Trophoblast cell (in vitro differentiated cells and primary cell): ENCODE measurements at regions not wholly inside any gene's neighbourhood (a gene's known extent, or its start where the extent isn't known, plus 50 kb on each side); places are given as distances from the start of the nearest gene placed in this dataset.

Source experiments
- DNase-seq, 2 donors: peaks; one replicate each; pipeline ENCODE4 v3.0.0-alpha.2; 2016
- H2AFZ ChIP-seq: 2 replicates; pipeline ENCODE4 v1.6.1; 2013; ENCODE audit warnings: low read length, moderate library complexity, mild to moderate bottlenecking; ENCODE audit not compliant: insufficient read depth, poor library complexity
- H2AK5ac ChIP-seq: 2 replicates; pipeline ENCODE4 v1.6.1; 2013; ENCODE audit warnings: mild to moderate bottlenecking, low read length
- H2BK120ac ChIP-seq: 2 replicates; pipeline ENCODE4 v1.6.1; 2013; ENCODE audit warnings: low read length, mild to moderate bottlenecking, moderate library complexity; ENCODE audit not compliant: insufficient read depth, poor library complexity
- H2BK12ac ChIP-seq: 2 replicates; pipeline ENCODE4 v1.6.1; 2013; ENCODE audit warnings: mild to moderate bottlenecking, low read length, moderate library complexity
- H2BK5ac ChIP-seq: 2 replicates; pipeline ENCODE4 v1.6.1; 2013; ENCODE audit warnings: low read length, low read depth, moderate library complexity, mild to moderate bottlenecking; ENCODE audit not compliant: poor library complexity
- H3K14ac ChIP-seq: 2 replicates; pipeline ENCODE4 v1.6.1; 2013; ENCODE audit warnings: mild to moderate bottlenecking, low read length
- H3K18ac ChIP-seq: 2 replicates; pipeline ENCODE4 v1.6.1; 2013; ENCODE audit warnings: mild to moderate bottlenecking, low read length
- H3K23ac ChIP-seq: 2 replicates; pipeline ENCODE4 v1.6.1; 2013; ENCODE audit warnings: low read length
- H3K27ac ChIP-seq: 2 replicates; pipeline ENCODE4 v1.5.1; 2013; ENCODE audit warnings: low read depth, mild to moderate bottlenecking, inconsistent platforms, low read length, moderate library complexity
- H3K27me3 ChIP-seq: 2 replicates; pipeline ENCODE4 v1.6.1; 2013; ENCODE audit warnings: inconsistent platforms, mild to moderate bottlenecking, low read length, moderate library complexity; ENCODE audit not compliant: insufficient read depth
- H3K36me3 ChIP-seq, 2 experiments: 1 replicate in 1 of 2; 2 replicates in 1 of 2; pipeline ENCODE4 v1.6.1; 2013; ENCODE audit warnings: low read length in 2 of 2, mild to moderate bottlenecking in 2 of 2, moderate library complexity in 1 of 2; ENCODE audit not compliant: insufficient read depth in 2 of 2, control insufficient read depth in 1 of 2
- H3K4ac ChIP-seq: 2 replicates; pipeline ENCODE4 v1.6.1; 2013; ENCODE audit warnings: low read depth, mild to moderate bottlenecking, low read length, moderate library complexity
- H3K4me1 ChIP-seq, 2 experiments: 1 replicate in 1 of 2; 2 replicates in 1 of 2; pipeline ENCODE4 v1.6.1; 2013; ENCODE audit warnings: low read length in 2 of 2, mild to moderate bottlenecking in 2 of 2, moderate library complexity in 1 of 2; ENCODE audit not compliant: insufficient read depth in 2 of 2, control insufficient read depth in 1 of 2
- H3K4me2 ChIP-seq: 2 replicates; pipeline ENCODE4 v1.6.1; 2013; ENCODE audit warnings: inconsistent platforms, mild to moderate bottlenecking, low read length, moderate library complexity
- H3K4me3 ChIP-seq: 2 replicates; pipeline ENCODE4 v1.5.1; 2013; ENCODE audit warnings: mild to moderate bottlenecking, low read depth, low read length, inconsistent platforms
- H3K79me1 ChIP-seq: one replicate; pipeline ENCODE4 v1.6.1; 2013; ENCODE audit warnings: low read length
- H3K79me2 ChIP-seq: 2 replicates; pipeline ENCODE4 v1.6.1; 2013; ENCODE audit warnings: low read length, mild to moderate bottlenecking; ENCODE audit not compliant: control insufficient read depth, insufficient read depth, poor library complexity
- H3K9ac ChIP-seq: 2 replicates; pipeline ENCODE4 v1.6.1; 2013; ENCODE audit warnings: mild to moderate bottlenecking, low read length
- H3K9me3 ChIP-seq: 2 replicates; pipeline ENCODE4 v1.6.1; 2013; ENCODE audit warnings: low read depth, mild to moderate bottlenecking, control low read depth, inconsistent platforms, low read length; ENCODE audit not compliant: insufficient read depth
- H4K12ac ChIP-seq: 2 replicates; pipeline ENCODE4 v1.6.1; 2013; ENCODE audit warnings: low read depth, mild to moderate bottlenecking, low read length, moderate library complexity
- H4K8ac ChIP-seq: 2 replicates; pipeline ENCODE4 v1.6.1; 2013; ENCODE audit warnings: low read depth, mild to moderate bottlenecking, low read length, moderate library complexity
- H4K91ac ChIP-seq: one replicate; pipeline ENCODE4 v1.6.1; 2013; ENCODE audit warnings: low read depth, mild to moderate bottlenecking, low read length, moderate library complexity
- WGBS: extraction: QIAGEN DNeasy Blood & Tissue Kit; methylation state at CpG from one replicate; pipeline ENCODE4 v1.1.7; 2013; ENCODE audit warnings: missing lambda C conversion rate; ENCODE audit not compliant: insufficient read length, insufficient coverage; ENCODE audit errors: extremely low coverage; 5-methylcytosine and 5-hydroxymethylcytosine counted together

DNA sequence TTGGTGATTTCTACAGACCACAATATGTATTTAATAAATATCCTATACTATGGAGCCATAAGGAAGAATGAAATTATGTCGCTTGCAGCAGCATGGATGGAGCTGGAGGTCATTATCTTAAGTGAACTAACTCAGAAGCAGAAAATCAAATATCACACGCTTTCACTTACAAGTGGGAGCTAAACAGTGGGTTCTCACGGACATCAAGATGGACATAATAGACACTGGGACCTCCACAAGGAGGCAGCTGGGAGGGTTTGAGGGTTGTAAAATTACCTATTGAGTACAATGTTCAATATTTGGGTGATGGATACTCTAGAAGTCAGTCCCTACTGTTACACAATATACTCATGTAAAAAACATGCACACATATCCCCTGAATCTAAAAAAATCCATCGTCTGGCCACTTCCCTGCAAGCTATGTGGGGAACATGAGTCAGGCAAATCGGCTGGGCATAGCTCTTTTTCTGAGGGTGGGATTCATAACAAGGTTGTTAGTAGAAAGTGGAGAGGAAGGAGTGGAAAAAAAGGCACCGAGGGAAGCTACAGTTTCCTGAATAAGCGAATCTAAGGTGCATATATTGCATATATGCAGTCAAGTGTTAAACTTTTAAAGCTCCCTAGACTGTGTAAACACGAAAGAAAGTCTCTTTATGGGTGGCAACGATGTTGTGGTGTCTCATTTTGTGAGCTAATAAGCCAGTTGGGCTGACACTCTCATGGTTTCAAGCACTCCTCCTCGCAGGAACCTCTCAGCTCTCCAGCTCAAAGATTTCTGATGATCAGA lies 135.2 kb upstream of the CPHXL start:
- Histone ChIP-seq H2BK5ac (no peak overlapping the region), H4K8ac (no peak overlapping the region), H2BK12ac (no peak overlapping the region), H3K4me1 (no peaks in the 10 kb centered on the region), H3K9me3 (no peaks in the 10 kb centered on the region), H3K14ac (no peak overlapping the region), H3K18ac (no peak overlapping the region), H4K91ac (no peak overlapping the region), H2BK120ac (no peak overlapping the region), H3K4ac (no peak overlapping the region), H2AFZ (no peak overlapping the region), H3K36me3 (no peaks in the 10 kb centered on the region), H3K27ac (no peak overlapping the region), H4K12ac (no peak overlapping the region), H3K4me2 (no peak overlapping the region), H3K79me2 (no peaks in the 10 kb centered on the region), H3K9ac (no peak overlapping the region), H3K4me3 (no peak overlapping the region), H2AK5ac (no peak overlapping the region), H3K79me1 (no peaks in the 10 kb centered on the region), H3K23ac (no peak overlapping the region), H3K27me3 (no peaks in the 10 kb centered on the region)
- no peak for DNase-seq
- no CpG with 5 or more reads among the region's 10 CpGs for WGBS

- WGBS: no CpG with 5 or more reads among the region's 8 CpGs
- Histone ChIP-seq H3K4ac (no peak overlapping the region), H2BK12ac (no peak overlapping the region), H3K23ac (no peak overlapping the region), H3K4me2 (no peak overlapping the region), H3K9me3 (no peaks in the 10 kb centered on the region), H3K36me3 (no peaks in the 10 kb centered on the region), H4K8ac (no peak overlapping the region), H4K12ac (no peak overlapping the region), H3K79me2 (no peaks in the 10 kb centered on the region), H3K4me3 (no peak overlapping the region), H3K4me1 (no peaks in the 10 kb centered on the region), H3K27ac (no peak overlapping the region), H4K91ac (no peak overlapping the region), H3K27me3 (no peaks in the 10 kb centered on the region), H3K79me1 (no peaks in the 10 kb centered on the region), H2BK5ac (no peak overlapping the region), H3K14ac (no peak overlapping the region), H2AFZ (no peak overlapping the region), H2AK5ac (no peak overlapping the region), H3K9ac (no peak overlapping the region), H3K18ac (no peak overlapping the region), H2BK120ac (no peak overlapping the region)
- DNase-seq: no peak
Observed at GRCh38 chr16:75862098-75862386, 135.8 kb upstream of the CPHXL start.

DNA sequence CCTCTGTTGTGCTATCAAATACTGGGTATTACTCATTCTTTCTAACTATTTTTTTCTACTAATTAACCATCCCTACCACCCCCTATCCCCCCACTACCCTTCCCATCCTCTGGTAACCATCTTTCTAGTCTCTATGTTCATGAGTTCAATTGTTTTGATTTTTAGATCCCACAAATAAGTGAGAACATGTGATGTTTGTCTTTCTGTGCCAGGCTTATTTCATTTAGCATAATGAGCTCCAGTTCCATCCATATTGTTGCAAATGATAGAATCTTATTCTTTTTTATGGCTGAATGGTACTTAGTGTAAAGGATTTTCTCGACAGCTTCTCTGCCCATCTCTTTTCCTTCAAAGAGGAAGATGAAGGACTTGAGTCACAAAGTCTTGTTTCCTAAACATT lies 138.0 kb upstream of the CPHXL start:
- Histone ChIP-seq H3K9me3 (no peaks in the 10 kb centered on the region), H4K8ac (no peak overlapping the region), H2AK5ac (no peak overlapping the region), H3K14ac (no peak overlapping the region), H4K91ac (no peak overlapping the region), H3K4me2 (no peak overlapping the region), H2BK12ac (no peak overlapping the region), H3K4me3 (no peak overlapping the region), H2AFZ (no peak overlapping the region), H3K27ac (no peak overlapping the region), H4K12ac (no peak overlapping the region), H3K79me2 (no peaks in the 10 kb centered on the region), H2BK120ac (no peak overlapping the region), H3K79me1 (no peaks in the 10 kb centered on the region), H3K4ac (no peak overlapping the region), H3K18ac (no peak overlapping the region), H3K36me3 (no peaks in the 10 kb centered on the region), H3K23ac (no peak overlapping the region), H2BK5ac (no peak overlapping the region), H3K4me1 (peaks cover 0 to 3% of the 10 kb centered on the region in 2 experiments), H3K27me3 (no peaks in the 10 kb centered on the region), H3K9ac (no peak overlapping the region)
- no CpG with 5 or more reads among the region's 1 CpG for WGBS
- DNase-seq: no peak

DNA sequence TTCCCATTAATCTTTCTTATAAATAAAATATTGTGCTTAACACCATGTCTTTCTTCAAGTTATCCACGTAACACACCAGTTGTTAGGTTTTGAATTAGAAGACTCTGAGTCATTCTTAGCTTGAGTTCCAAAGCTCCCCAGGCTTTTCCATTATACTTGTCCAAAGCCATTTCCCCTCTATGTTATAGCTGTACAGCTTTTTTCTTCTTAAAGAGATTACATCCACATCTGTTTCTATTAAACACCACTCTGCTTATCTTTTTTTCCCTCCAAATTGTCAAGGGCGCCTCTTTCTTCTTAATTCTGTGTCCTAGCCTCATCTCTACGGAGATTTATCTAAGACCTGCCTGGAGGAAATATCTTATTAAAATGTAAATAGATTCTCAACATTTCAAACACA lies 139.4 kb upstream of the CPHXL start:
- H2AK5ac ChIP-seq: no peak overlapping the region
- H3K4me3 ChIP-seq: no peak overlapping the region
- no peak overlapping the region for H3K27ac ChIP-seq
- no peak overlapping the region for H3K9ac ChIP-seq
- H3K79me1 ChIP-seq: no peaks in the 10 kb centered on the region
- H4K8ac ChIP-seq: no peak overlapping the region
- no peaks in the 10 kb centered on the region for H3K27me3 ChIP-seq
- no peak overlapping the region for H3K18ac ChIP-seq
- no peak overlapping the region for H2BK12ac ChIP-seq
- no peak overlapping the region for H2BK120ac ChIP-seq
- H3K79me2 ChIP-seq: no peaks in the 10 kb centered on the region
- no CpG with 5 or more reads among the region's 3 CpGs for WGBS
- H3K4ac ChIP-seq: no peak overlapping the region
- no peak for DNase-seq
- peaks cover 0 to 3% of the 10 kb centered on the region in 2 experiments for H3K4me1 ChIP-seq
- no peak overlapping the region for H3K4me2 ChIP-seq
- H3K36me3 ChIP-seq: no peaks in the 10 kb centered on the region
- no peak overlapping the region for H2AFZ ChIP-seq
- H4K91ac ChIP-seq: no peak overlapping the region
- H3K14ac ChIP-seq: no peak overlapping the region
- no peak overlapping the region for H3K23ac ChIP-seq
- no peak overlapping the region for H2BK5ac ChIP-seq
- no peak overlapping the region for H4K12ac ChIP-seq
- no peaks in the 10 kb centered on the region for H3K9me3 ChIP-seq
